CD14-positive monocyte (primary cell): ENCODE measurements at regions not wholly inside any gene's neighbourhood (a gene's known extent, or its start where the extent isn't known, plus 50 kb on each side); places are given as distances from the start of the nearest gene placed in this dataset.
"Not testable (repeated sequence)": the region's sequence is repeated elsewhere in the genome, so short reads cannot be mapped to it uniquely, and the experiment has no call there.

Experiments
- DNase-seq, 3 donors: peaks; one replicate each; pipeline ENCODE4 v3.0.0-alpha.2; 2011 to 2022
- H2AFZ ChIP-seq: 2 replicates; pipeline ENCODE4 v1.6.0; 2012; ENCODE audit warnings: mild to moderate bottlenecking, low read depth, low read length, inconsistent platforms; ENCODE audit not compliant: insufficient read depth, poor library complexity, severe bottlenecking
- H3K27ac ChIP-seq, 2 donors: 1 replicate in 1 of 2; 2 replicates in 1 of 2; pipeline ENCODE4 v1.5.1; 2012 to 2013; ENCODE audit warnings: low read length in 2 of 2, control low read depth in 1 of 2, inconsistent platforms in 1 of 2, low read depth in 1 of 2, mild to moderate bottlenecking in 1 of 2
- H3K27me3 ChIP-seq, 2 donors: one replicate each; pipeline versions ENCODE4 v1.6.0 to v1.6.1; 2011 to 2013; ENCODE audit warnings: low read length in 2 of 2; ENCODE audit not compliant: control insufficient read depth in 2 of 2, insufficient read depth in 2 of 2
- H3K36me3 ChIP-seq, 2 donors: replicated peaks in 1 of 2; 1 replicate in 1 of 2; 2 replicates in 1 of 2; pipeline versions ENCODE4 v1.5.1 to v1.6.1; 2012 to 2013; ENCODE audit warnings: low read length in 2 of 2, control low read depth in 1 of 2, inconsistent platforms in 1 of 2, mild to moderate bottlenecking in 1 of 2; ENCODE audit not compliant: insufficient read depth in 2 of 2, control insufficient read depth in 1 of 2
- H3K4me1 ChIP-seq, 2 donors: 1 replicate in 1 of 2; 2 replicates in 1 of 2; pipeline versions ENCODE4 v1.5.1 to v1.6.1; 2012 to 2013; ENCODE audit warnings: low read length in 2 of 2, control low read depth in 1 of 2, inconsistent platforms in 1 of 2, mild to moderate bottlenecking in 1 of 2, moderate library complexity in 1 of 2; ENCODE audit not compliant: insufficient read depth in 2 of 2, control insufficient read depth in 1 of 2
- H3K4me2 ChIP-seq: replicated peaks from 2 replicates; pipeline ENCODE3; 2012; ENCODE audit warnings: low read length, moderate library complexity, mild to moderate bottlenecking; ENCODE audit not compliant: poor library complexity, severe bottlenecking; ENCODE audit errors: extremely low read depth
- H3K4me3 ChIP-seq, 3 experiments: fragments of 200-600 bp in 1 of 3; sonication (generic) in 1 of 3; replicated peaks in 1 of 3; 1 replicate in 2 of 3; 2 replicates in 1 of 3; pipeline ENCODE4 v1.5.1; 2011 to 2013; ENCODE audit warnings: low read length in 3 of 3, mild to moderate bottlenecking in 3 of 3, control low read depth in 2 of 3, low read depth in 2 of 3, inconsistent platforms in 1 of 3, moderate library complexity in 1 of 3
- H3K79me2 ChIP-seq: 2 replicates; pipeline ENCODE4 v1.6.0; 2012; ENCODE audit warnings: mild to moderate bottlenecking, control low read depth, inconsistent platforms, low read length, moderate library complexity; ENCODE audit not compliant: insufficient read depth
- H3K9ac ChIP-seq: 2 replicates; pipeline ENCODE4 v1.6.0; 2017; ENCODE audit warnings: low read length, mild to moderate bottlenecking; ENCODE audit not compliant: insufficient read depth, poor library complexity, severe bottlenecking
- H3K9me3 ChIP-seq, 2 donors: replicated peaks in 1 of 2; 1 replicate in 1 of 2; 2 replicates in 1 of 2; pipeline versions ENCODE4 v1.5.1 to v1.6.1; 2012 to 2013; ENCODE audit warnings: low read length in 2 of 2, control low read depth in 1 of 2; ENCODE audit not compliant: control insufficient read depth in 1 of 2, insufficient read depth in 1 of 2
- H4K20me1 ChIP-seq: 2 replicates; pipeline ENCODE4 v1.6.0; 2012; ENCODE audit warnings: mild to moderate bottlenecking, low read length, control low read depth, moderate library complexity; ENCODE audit not compliant: insufficient read depth
- H3K27ac Mint-ChIP-seq, 7 donors: one replicate each; pipeline ENCODE4 v1.8.0; 2020; ENCODE audit warnings: mild to moderate bottlenecking in 7 of 7, mixed read lengths in 7 of 7, moderate library complexity in 6 of 7, inconsistent platforms in 2 of 7
- H3K27me3 Mint-ChIP-seq, 3 donors: one replicate each; pipeline ENCODE4 v1.8.0; 2021 to 2022; ENCODE audit warnings: low read depth in 3 of 3, mild to moderate bottlenecking in 3 of 3, mixed read lengths in 3 of 3, moderate library complexity in 3 of 3, inconsistent platforms in 1 of 3
- H3K36me3 Mint-ChIP-seq, 2 donors: one replicate each; pipeline ENCODE4 v1.8.0; 2020; ENCODE audit warnings: mixed read lengths in 2 of 2, inconsistent platforms in 1 of 2, mild to moderate bottlenecking in 1 of 2
- H3K4me1 Mint-ChIP-seq: one replicate; pipeline ENCODE4 v1.8.0; 2020; ENCODE audit warnings: mild to moderate bottlenecking, mixed read lengths
- H3K4me3 Mint-ChIP-seq, 2 donors: one replicate each; pipeline ENCODE4 v1.8.0; 2020; ENCODE audit warnings: mild to moderate bottlenecking in 2 of 2, mixed read lengths in 2 of 2, moderate library complexity in 1 of 2
- H3K9me3 Mint-ChIP-seq, 7 donors: one replicate each; pipeline ENCODE4 v1.8.0; 2020 to 2022; ENCODE audit warnings: mixed read lengths in 7 of 7, mild to moderate bottlenecking in 6 of 7, moderate library complexity in 6 of 7, inconsistent platforms in 2 of 7
- CTCF ChIP-seq: fragments of 200-600 bp; IDR thresholded peaks from one replicate; pipeline ENCODE4 v1.8.0; 2022; ENCODE audit warnings: antibody characterized with exemption, mild to moderate bottlenecking
- WGBS: methylation state at CpG from one replicate; pipeline ENCODE4 v1.1.5; 2013; ENCODE audit warnings: missing lambda C conversion rate; ENCODE audit not compliant: insufficient coverage; 5-methylcytosine and 5-hydroxymethylcytosine counted together
- intact Hi-C, 2 donors: fragments of 100-400 bp; cut with micrococcal nuclease; formaldehyde crosslinking; loops; one replicate each; pipeline versions ENCODE4 v1.15.0 to v1.15.1; 2023

- Mint-ChIP-seq H3K4me3 (no peak overlapping the region), H3K9me3 (peaks cover 4 to 16% (median 10%) of the 10 kb centered on the region in 7 donors), H3K27me3 (peaks cover 2 to 4% (median 2%) of the 10 kb centered on the region in 3 donors), H3K4me1 (no peaks in the 10 kb centered on the region), H3K36me3 (no peaks in the 10 kb centered on the region), H3K27ac (no peak overlapping the region)
- Histone ChIP-seq H3K27me3 (peaks cover 0 to 2% of the 10 kb centered on the region in 2 donors), H3K36me3 (no peaks in the 10 kb centered on the region), H3K9ac (no peak overlapping the region), H3K79me2 (no peaks in the 10 kb centered on the region), H3K27ac (no peak overlapping the region), H3K4me1 (no peaks in the 10 kb centered on the region), H3K9me3 (no peaks in the 10 kb centered on the region), H2AFZ (no peak overlapping the region), H4K20me1 (no peaks in the 10 kb centered on the region), H3K4me2 (no peak overlapping the region), H3K4me3 (no peak overlapping the region)
- intact Hi-C loops, result no loop called here
- no peak for DNase-seq
- no peak for TF ChIP-seq CTCF
- WGBS, result 50% methylated on average over 2 of the region's 4 CpGs
These were observed 337.6 kb downstream of the IRS1 start for GRCh38 chr2:226461981-226462380.

- H3K27me3 ChIP-seq, intact Hi-C loops, H3K4me3 ChIP-seq, H3K27ac Mint-ChIP-seq, H4K20me1 ChIP-seq, H3K4me3 Mint-ChIP-seq, H3K36me3 ChIP-seq, H3K4me2 ChIP-seq, H3K79me2 ChIP-seq, H3K27ac ChIP-seq, H3K36me3 Mint-ChIP-seq, H2AFZ ChIP-seq, H3K4me1 Mint-ChIP-seq, H3K4me1 ChIP-seq, H3K9ac ChIP-seq, DNase-seq: not testable (repeated sequence)
- Mint-ChIP-seq H3K9me3 (peaks cover 15 to 36% (median 33%) of the 10 kb centered on the region in 7 donors), H3K27me3 (peaks cover 2 to 13% (median 7%) of the 10 kb centered on the region in 3 donors)
- WGBS, result no CpG with 5 or more reads among the region's 1 CpG
- peaks cover 12 to 16% of the 10 kb centered on the region in 2 donors for H3K9me3 ChIP-seq
These were observed 343.5 kb downstream of the IRS1 start for GRCh38 chr2:226456144-226456543.
